MM.1S (cell line): ENCODE measurements at regions not wholly inside any gene's neighbourhood (a gene's known extent, or its start where the extent isn't known, plus 50 kb on each side); places are given as distances from the start of the nearest gene placed in this dataset.

Source experiments
- CTCF ChIP-seq: fragments of 300-600 bp; sonication (generic); IDR thresholded peaks from 2 replicates; pipeline ENCODE4 v1.5.1; 2016; ENCODE audit warnings: antibody characterized with exemption, low read length, mixed read lengths
- EZH2phosphoT487 ChIP-seq: fragments of 300-600 bp; sonication (generic); IDR thresholded peaks from 2 replicates; pipeline ENCODE4 v1.6.1; 2018; ENCODE audit warnings: antibody characterized with exemption, low read length

- TF ChIP-seq EZH2phosphoT487 (no peak), CTCF (no peak)
These were observed 2156.0 kb upstream of the PIK3C3 start for GRCh38 chr18:39799006-39799405.
